Right renal pelvis (tissue), 4 donors: ENCODE measurements at regions not wholly inside any gene's neighbourhood (a gene's known extent, or its start where the extent isn't known, plus 50 kb on each side); places are given as distances from the start of the nearest gene placed in this dataset.

Experiments
- DNase-seq, 4 donors: peaks; one replicate each; pipeline ENCODE4 v3.0.0-alpha.2; 2013; ENCODE audit warnings: low read depth in 4 of 4, low spot score in 3 of 4, missing footprints in 1 of 4

DNA sequence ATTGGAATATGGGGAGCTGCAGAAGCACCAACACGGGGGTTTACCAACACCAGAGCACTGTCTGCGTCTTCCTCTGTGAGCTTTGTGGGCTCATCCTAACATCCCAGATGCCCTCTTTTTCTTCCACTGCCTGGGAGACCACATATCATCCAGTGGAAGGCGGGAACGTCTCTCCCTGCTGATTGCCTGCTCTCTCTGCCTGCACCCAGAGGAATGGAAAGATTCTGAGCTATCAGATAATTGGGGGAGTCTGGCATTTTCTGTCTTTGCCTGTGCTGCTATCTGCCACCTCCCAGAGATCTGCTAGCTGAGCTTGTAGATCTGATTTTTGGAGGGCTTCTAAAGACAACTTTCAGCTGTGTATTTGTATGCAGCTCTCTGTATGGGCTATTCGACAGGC lies 166.2 kb upstream of the PLXNA2 start:
- no peak for DNase-seq

DNA sequence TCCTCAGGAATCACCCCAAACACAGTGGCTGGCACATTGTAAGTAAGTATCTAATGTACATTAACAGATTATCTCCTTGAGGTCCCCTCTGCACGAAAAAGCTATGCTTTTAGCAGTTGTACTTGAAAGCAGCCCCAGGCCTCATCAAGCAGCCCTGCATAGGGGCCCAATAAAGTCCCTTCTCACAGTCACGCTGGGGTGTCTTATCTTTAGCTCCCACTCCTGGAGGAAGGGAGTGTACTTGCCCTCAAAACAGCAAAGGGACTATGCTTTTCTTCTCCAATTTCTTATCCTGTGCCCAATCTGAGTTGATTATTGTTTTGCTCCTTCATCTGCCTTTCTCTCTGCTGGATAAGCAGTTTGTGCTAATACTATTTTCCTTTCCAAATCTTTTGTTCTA lies 168.8 kb upstream of the PLXNA2 start:
- no peak for DNase-seq

DNA sequence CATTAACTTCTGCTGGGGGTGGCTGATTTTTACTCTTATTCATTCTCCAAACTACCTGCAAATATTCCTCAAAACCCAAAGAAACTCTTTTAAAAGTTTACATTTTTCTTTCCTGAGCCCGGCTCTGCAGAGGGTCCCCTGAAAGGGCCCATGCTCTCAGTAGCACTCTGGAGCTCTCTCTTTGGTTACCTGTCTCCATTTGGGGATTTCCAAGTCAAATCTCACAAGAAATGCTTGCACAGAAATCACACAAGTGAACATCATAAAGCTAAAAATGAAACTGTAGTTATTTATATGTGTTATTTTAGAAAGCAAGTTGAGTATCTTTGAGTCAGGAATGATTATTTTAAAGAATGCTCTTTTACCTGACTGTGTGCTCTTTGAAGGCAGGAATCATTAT lies 174.5 kb upstream of the PLXNA2 start:
- DNase-seq: no peak

DNA sequence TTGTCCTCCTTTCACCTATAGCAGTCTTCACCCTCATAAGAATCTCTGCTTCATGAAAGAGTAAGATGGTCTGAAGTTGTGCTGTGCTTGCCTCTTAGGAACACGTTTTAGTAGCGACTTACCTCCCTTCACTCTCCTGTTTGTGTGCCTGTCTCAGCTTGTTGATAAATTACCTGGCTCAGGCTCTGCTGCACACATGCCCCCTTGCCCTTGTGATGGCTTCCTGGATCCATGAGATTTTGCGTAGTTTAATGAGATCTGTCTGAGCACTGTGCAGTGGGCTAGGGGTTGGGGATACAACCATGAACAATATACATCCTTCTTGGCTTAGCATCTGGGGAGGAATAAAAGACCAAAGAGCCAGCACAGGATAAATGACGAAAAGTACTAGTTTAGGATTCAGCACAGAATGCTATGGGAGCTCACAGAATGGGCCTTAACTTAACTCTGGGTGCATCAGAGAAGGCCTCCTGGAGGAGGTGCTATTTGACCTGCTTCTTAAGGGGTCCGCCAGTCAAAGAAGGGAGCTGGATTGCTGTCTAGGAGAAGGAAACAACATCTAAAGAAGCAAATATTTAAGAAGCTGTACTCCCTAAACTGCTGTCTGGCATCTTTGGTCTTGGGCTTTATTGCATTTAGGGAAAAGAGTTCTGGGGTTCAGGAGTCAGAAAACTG lies 175.7 kb upstream of the PLXNA2 start:
- DNase-seq: no peak

DNA sequence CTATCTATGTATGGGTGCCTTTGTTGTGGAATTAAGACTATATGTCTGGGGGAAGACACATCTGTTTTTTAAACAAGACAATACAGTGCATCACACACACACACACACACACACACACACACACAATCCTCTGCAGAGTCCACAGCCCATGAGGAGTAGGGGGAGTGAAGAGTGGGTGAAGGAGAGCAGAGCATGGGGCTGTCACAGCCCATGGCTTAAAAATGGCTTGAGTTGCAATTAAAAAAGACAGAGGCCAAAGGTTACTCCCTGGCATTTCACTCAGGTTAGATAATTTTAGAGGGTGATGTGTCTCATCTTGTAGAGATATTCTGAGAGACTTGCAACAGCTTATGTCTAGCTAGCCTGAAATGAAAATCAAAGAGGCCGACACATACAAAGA lies 176.5 kb upstream of the PLXNA2 start:
- no peak for DNase-seq

DNA sequence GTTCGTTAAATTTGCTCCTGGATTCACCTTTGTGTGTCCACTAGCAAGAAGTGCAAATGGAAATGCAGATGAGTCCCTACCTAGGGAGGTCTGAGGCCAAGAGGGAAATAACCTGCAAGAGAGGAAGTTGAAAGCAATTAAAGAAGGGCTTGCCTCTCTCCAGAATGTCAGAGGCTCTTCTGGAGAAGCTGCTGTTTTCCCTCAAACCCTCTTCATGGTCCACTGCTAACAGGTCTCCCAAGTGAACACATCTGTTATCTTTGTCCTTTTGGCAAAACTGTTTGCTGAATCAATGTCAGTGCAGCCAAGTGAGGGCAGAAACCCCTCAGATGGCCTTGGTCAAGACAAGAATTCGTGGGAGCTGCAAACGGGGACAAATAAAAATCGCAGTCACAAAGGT lies 177.3 kb upstream of the PLXNA2 start:
- DNase-seq: no peak

DNA sequence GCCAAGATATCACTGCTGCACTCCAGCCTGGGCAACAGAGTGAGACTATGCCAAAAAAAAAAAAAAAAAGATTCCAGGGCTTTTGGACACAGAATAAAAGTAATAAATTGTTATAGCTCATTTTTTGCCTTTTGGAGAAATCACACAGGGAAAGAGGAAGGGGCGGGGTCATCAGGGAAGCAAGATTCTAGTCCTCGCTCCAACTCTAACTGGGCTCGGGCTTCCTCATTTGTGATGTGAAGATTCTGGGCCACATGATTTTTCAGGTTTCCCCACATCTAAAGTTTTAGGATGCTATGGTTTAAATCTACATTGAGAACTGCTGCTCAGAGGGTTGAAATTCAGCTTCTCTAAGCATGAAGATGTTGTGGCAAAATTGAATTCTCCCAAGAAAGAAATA lies 179.3 kb upstream of the PLXNA2 start:
- no peak for DNase-seq

DNA sequence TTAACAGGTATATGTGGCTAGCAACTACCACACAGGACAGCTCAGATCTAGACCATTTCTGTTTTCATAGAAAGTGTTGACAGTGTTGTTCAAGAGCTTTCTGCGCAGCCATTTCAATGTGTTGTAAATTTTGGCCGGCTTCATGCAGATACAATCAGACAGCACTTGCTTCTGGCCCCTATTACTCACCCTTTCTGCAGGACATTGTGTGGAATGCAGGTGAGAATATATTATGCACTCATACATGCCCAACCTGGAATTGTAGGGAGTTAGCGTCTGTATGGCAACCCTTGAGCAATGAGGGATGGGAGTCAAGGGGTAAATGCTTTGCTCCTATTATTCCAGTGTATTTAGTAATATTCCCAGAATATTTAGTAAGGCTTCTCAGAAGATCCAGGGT lies 180.9 kb upstream of the PLXNA2 start:
- DNase-seq: no peak

DNA sequence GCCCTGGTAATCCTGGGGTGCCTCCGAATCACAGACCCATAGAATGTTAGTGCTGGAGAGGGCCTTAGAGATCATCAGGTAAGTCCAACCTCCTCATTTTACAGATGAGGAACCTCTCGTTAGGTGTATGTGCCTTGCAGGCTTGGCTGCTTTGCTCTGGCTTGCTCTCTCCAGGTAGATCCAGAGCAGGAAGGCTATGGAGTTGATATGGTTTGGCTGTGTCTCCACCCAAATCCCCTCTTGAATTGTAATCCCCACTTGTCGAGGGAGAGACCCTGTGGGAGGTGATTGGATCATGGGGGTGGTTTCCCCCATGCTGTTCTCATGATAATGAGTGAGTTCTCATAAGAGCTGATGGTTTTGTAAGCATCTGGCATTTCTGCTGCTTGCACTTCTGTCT lies 186.0 kb upstream of the PLXNA2 start:
- no peak for DNase-seq

DNA sequence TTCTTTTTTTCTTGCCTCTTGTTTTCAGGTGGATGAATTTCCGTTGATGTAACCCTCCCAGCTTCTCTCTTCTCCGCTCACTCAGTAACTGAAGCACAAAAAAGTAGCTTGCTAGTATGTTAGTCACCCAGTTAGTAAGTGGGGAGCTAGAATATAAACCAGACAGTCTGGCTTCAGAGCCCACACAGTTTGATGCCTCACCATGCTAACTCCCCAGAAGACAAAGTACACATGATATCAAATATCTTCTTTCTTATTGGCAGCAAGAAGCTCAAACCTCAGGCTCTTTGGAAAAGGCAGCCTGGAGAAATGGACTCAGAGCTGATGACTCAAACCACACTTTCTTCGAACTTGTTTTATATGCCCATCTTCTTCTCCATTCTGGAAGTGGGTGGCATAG lies 187.5 kb upstream of the PLXNA2 start:
- DNase-seq: no peak

DNA sequence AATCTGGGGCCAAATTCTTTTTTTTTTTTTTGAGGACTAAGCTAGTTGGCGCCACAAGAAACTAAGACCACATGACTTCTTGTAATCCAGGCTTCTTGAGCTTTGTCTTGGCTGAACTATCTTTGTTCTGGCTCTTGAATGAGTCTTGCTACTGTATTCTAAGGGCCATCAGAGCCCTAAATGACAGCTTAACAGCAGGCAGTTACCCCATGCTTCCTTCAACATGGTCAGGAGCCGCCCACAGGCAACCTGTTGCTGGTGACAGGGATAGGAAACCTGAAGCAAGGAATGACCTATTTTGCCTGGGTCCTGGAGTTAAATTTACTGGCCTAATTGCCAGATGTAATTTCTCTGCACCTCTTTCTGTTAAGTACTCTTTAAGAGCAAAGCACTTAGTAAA lies 188.2 kb upstream of the PLXNA2 start:
- DNase-seq: no peak

DNA sequence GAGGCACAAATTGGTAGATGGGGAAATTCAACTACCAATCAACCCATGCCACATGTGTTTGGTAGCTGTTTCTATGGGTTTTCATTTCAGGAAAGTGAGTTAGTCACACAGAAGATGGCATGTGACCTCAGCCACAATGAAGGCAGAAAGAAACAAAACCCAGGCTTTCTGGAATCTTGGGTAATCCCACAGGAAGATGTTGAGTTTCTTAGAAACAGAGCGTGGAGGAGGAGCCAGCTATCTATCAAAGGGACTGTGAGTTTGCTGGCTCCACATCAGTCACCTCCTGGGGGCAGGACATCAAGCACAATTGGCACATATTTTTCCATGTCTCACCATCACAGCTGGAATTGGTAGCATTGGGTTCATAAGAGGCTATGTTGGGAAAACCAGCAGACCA lies 188.9 kb upstream of the PLXNA2 start:
- no peak for DNase-seq

DNA sequence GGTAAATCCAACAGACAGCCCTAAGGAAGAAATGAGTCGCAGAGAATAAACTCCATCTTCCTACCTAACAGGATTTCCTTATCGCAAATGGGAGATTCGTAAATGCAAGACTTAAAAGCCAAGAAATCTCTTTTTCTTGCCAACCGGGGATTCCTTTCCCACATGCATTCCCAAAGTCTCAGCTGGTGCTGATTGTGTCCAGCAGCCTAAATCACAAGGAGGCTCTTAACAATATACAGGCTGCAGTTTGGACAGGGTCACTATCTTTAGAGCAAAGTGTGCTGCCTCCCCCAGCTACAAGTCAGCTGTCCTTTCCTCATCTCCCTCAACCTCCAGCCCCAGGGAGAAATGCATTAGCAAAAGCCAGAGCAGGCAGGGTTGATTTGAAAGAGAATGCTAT lies 189.8 kb upstream of the PLXNA2 start:
- DNase-seq: no peak

DNA sequence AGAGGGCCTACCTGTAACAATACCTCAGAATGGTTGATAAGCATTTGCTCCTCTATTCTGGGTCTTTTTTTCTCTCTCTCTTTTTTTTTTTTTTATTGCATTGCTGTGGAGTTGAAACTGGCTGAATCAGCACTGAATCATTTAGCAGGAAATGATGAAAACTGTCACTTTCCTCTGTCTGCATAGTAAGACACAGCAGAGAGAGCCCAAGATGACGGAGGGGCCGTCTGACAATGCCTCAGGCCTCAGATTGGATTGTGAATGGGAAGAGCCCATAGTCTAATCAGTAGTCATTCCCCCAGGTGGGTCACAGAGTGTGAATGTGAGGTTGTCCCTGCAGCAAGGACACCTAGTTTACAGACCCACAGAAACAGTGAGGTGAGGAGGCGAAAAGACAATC lies 193.2 kb upstream of the PLXNA2 start:
- no peak for DNase-seq

DNA sequence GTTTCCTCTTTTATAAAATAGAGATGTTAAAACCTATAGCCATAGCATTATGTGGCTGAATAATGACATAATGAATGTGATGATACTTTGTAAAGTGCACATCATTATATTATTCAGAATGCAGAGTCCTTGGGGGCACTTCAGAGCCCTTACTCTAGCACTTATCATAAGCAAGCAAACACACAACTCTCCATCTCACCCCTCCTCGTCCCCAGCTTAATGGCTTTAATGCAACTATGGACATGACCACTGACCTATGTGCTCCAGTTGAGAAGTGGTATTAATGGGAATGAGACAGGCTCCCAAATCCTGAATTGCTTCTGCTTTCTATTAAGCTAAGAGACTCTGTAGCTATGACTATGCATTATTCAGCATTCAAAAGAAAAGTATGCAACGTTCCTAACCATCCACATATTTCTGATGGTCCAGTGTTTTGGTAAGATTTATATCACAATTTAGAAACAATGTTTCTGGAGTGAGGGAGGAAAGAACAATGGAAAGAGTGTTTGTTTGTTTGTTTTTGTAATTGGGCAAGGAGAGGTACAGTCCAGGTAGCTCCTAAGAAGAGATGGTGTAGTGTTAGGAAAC lies 194.0 kb upstream of the PLXNA2 start:
- DNase-seq: no peak

DNA sequence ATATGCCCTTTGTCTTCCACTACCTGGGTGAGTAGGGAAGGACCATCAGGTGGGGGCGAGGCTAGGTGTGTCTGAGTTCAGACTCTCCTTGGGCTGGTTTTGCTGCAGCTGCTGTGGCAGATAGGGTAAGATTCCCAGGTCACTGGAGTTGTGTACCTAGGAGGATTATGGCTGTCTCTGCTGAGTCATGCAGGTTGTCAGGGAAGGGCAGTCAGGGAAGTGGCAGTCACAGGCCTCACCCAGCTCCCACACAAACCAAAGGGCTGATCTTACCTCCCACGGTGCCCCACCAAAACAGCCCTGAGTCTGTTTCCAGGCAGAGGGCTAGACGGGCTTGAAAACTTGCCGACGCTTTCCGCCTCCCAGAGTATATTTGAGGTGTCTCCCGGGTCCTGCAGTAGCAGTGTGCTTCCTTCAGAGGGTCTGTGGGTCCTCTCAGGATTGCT lies 201.6 kb upstream of the PLXNA2 start:
- DNase-seq: peak in 1 of 4 donors; percentile 3

DNA sequence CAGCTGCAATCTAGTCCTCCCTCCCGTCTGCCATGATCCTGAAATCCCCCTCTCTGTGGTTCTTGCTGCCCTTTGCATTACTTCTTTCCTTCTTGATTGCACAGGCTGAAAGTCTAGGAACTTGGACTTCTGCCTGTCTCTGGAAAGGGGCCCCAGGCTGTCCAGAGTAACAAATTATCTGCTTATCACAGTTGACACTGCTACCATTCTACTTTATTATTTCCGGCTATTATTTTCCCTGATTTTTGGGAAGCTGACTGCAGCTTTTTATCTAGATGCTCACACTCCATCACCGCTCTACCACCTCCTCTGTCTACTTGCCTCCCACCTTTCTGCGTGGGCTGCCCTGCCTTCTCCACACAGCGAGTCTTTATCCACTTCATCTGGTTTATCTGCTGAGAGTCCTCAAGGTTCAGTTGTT lies 202.1 kb upstream of the PLXNA2 start:
- DNase-seq: peak; percentile 3 to 25 (median 14)

DNA sequence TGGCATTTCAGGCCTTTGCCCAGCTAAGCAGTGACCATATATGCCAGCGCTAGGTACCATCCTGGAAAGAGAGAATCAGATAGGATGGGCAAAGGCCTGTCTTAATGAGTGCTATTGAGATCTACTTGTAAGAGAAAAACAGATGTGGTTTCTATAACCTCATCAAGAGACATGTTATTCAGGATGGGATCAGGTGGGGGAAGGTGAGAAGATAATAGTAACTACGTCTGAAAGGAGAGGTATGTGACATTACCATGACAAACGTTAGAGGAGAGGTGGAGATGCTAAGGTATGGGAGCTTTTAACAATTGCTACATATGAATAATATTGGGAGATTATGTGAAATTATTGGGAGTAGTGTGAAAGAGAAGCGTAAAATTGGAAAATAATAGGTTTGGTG lies 204.2 kb upstream of the PLXNA2 start:
- DNase-seq: no peak

DNA sequence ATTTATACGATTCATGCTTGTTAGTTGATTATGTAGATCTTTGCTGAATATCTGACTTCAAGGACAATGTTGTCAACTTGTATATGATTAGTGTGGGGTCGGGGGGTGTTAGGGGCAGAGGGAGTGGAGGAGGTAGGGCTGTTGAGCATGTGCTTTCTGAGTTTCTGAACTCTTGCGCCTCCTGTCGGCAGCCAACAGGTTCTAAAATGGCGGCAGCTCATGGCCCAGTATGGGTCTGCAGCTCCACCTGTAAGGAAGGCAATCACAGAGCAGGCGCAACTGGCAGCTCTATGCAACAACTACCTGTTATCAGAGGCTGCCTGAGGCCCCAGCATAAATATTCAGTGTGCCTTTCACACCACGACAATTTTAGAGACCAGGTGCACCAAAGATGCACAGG lies 205.8 kb upstream of the PLXNA2 start:
- DNase-seq: no peak

DNA sequence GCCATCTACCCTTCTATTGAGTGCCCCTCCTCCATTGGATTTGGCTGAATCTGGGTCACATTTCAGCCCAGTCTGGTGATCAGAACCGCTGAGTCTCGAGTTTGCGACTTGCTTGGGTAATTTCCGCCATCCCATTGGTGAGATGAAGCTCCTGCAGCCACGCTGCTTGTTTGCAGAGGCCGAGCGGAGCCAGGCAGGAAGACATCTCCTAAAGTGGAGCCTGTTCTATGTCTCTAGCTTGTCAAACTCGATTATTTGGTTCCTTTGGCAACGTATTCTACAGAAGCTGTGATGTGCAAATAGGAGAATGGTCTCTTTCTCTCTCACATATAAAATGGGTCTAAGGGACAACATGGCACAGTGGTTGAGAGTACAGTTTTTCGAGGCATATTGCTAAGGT lies 206.8 kb upstream of the PLXNA2 start:
- DNase-seq: no peak

DNA sequence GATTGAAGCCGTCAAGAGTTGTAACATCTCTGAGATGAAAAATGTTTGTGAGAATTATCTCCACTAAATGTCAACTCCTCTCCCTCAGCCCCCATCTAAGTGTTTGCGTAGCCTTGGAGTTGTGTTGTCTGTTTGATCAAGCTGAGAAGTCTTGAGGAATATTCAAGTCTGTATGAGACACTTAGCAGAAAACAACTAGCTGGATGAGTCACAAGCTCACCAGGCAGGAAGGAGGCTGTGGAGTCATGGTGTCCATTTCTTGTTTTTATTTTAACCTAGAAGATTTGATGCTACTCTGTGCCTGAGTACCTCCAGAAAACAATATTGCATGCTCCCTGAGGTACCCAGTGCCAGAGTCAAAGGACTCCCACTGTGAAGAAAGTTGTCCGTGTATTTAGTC lies 211.6 kb upstream of the PLXNA2 start:
- no peak for DNase-seq

DNA sequence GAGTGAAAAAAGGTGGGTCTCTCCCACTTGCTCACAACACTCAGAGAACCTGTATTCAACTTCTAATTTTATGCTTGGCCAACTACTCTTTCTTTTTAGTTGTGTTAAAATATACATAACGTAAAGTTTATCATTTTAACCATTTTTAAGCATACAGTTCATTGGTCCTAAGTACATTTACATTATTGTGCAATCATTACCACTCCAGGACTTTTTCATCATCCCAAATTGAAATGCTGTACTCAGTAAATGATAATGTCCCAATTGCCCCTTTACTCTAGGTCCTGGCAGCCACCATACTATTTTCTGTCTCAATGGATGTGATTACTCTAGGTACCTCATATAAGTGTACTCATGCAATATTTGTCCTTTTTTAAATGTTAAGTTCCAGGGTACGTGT lies 212.3 kb upstream of the PLXNA2 start:
- DNase-seq: no peak

DNA sequence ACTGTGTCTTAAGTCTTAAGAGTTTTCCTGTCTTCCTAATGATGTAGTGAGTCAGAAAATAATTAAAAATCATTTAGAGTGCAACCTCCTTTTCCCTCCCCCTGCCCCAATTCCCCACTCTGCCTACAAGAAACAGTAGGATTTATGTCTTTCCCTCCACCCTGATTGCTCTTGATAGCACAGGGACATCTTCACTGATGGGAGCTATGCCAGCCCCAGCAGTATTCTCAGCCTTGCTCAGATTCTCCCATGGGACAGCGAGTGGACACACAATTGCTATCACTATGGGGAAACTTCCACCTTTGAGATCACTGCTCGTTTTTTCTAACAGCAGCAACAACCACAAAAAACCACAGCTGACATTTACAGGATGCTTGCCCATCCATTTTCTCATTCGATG lies 216.6 kb upstream of the PLXNA2 start:
- DNase-seq: no peak
